ENCODE measurements at regions not wholly inside any gene's neighbourhood (a gene's known extent, or its start where the extent isn't known, plus 50 kb on each side); places are given as distances from the start of the nearest gene placed in this dataset.

GRCh38 chr10:42956045-42956444 lies 120.8 kb upstream of the RET start:
- H3K4me3 ChIP-seq (ENCODE audit: low read length in 3 of 3), result no peak overlapping the region
- peaks cover 3 to 13% (median 9%) of the 10 kb centered on the region in 3 donors for H3K27me3 ChIP-seq (ENCODE audit: control insufficient read depth in 3 of 3, insufficient read depth in 3 of 3, low read length in 3 of 3)
- H3K36me3 ChIP-seq (ENCODE audit: control insufficient read depth in 3 of 3, insufficient read depth in 3 of 3, low read length in 3 of 3), result no peaks in the 10 kb centered on the region
- H3K4me1 ChIP-seq (ENCODE audit: control insufficient read depth in 3 of 3, insufficient read depth in 3 of 3, low read length in 3 of 3), result peaks cover 13 to 22% (median 19%) of the 10 kb centered on the region in 3 donors
- no peaks in the 10 kb centered on the region for H3K9me3 ChIP-seq (ENCODE audit: control insufficient read depth in 3 of 3, low read length in 3 of 3)
- H3K27ac ChIP-seq (ENCODE audit: low read depth, low read length), result no peak overlapping the region
- H3K9ac ChIP-seq (ENCODE audit: low read depth in 1 of 3, low read length in 3 of 3), result no peak overlapping the region

- no peaks in the 10 kb centered on the region for H3K9me3 ChIP-seq (ENCODE audit: control insufficient read depth in 3 of 3, low read length in 3 of 3)
- H3K36me3 ChIP-seq (ENCODE audit: control insufficient read depth in 3 of 3, insufficient read depth in 3 of 3, low read length in 3 of 3), result no peaks in the 10 kb centered on the region
- no peak overlapping the region for H3K27ac ChIP-seq (ENCODE audit: low read depth, low read length)
- no peak overlapping the region for H3K9ac ChIP-seq (ENCODE audit: low read depth in 1 of 3, low read length in 3 of 3)
- H3K4me3 ChIP-seq (ENCODE audit: low read length in 3 of 3), result no peak overlapping the region
- peaks cover 16 to 29% (median 24%) of the 10 kb centered on the region in 3 donors for H3K4me1 ChIP-seq (ENCODE audit: control insufficient read depth in 3 of 3, insufficient read depth in 3 of 3, low read length in 3 of 3)
- H3K27me3 ChIP-seq (ENCODE audit: control insufficient read depth in 3 of 3, insufficient read depth in 3 of 3, low read length in 3 of 3), result no peaks in the 10 kb centered on the region
These were observed 118.6 kb upstream of the RET start for GRCh38 chr10:42958142-42958868.

- Histone ChIP-seq H3K27ac (ENCODE audit: low read depth, low read length) (no peak overlapping the region), H3K9ac (ENCODE audit: low read depth in 1 of 3, low read length in 3 of 3) (no peak overlapping the region), H3K4me3 (ENCODE audit: low read length in 3 of 3) (no peak overlapping the region), H3K36me3 (ENCODE audit: control insufficient read depth in 3 of 3, insufficient read depth in 3 of 3, low read length in 3 of 3) (no peaks in the 10 kb centered on the region), H3K4me1 (ENCODE audit: control insufficient read depth in 3 of 3, insufficient read depth in 3 of 3, low read length in 3 of 3) (peaks cover 16 to 29% (median 24%) of the 10 kb centered on the region in 3 donors), H3K27me3 (ENCODE audit: control insufficient read depth in 3 of 3, insufficient read depth in 3 of 3, low read length in 3 of 3) (no peaks in the 10 kb centered on the region), H3K9me3 (ENCODE audit: control insufficient read depth in 3 of 3, low read length in 3 of 3) (no peaks in the 10 kb centered on the region)
These were observed 117.0 kb upstream of the RET start for GRCh38 chr10:42959833-42960232.

- Histone ChIP-seq H3K27ac (ENCODE audit: low read depth, low read length) (peak overlapping the region; percentile 25), H3K4me3 (ENCODE audit: low read length in 3 of 3) (no peak overlapping the region)
These were observed 116.3 kb upstream of the RET start for GRCh38 chr10:42960491-42960990.

GRCh38 chr10:42960991-42961795 lies 115.7 kb upstream of the RET start:
- Histone ChIP-seq H3K4me1 (ENCODE audit: control insufficient read depth in 3 of 3, insufficient read depth in 3 of 3, low read length in 3 of 3) (peaks cover 16 to 29% (median 24%) of the 10 kb centered on the region in 3 donors), H3K36me3 (ENCODE audit: control insufficient read depth in 3 of 3, insufficient read depth in 3 of 3, low read length in 3 of 3) (no peaks in the 10 kb centered on the region), H3K4me3 (ENCODE audit: low read length in 3 of 3) (no peak overlapping the region), H3K27me3 (ENCODE audit: control insufficient read depth in 3 of 3, insufficient read depth in 3 of 3, low read length in 3 of 3) (no peaks in the 10 kb centered on the region), H3K27ac (ENCODE audit: low read depth, low read length) (peak overlapping the region; percentile 25), H3K9ac (ENCODE audit: low read depth in 1 of 3, low read length in 3 of 3) (peak overlapping the region in 2 of 3 donors; percentile 25 to 33), H3K9me3 (ENCODE audit: control insufficient read depth in 3 of 3, low read length in 3 of 3) (no peaks in the 10 kb centered on the region)

More at GRCh38 chr10:42960491-42960990, 116.3 kb upstream of the RET start:
- no peaks in the 10 kb centered on the region for H3K9me3 ChIP-seq (ENCODE audit: control insufficient read depth in 3 of 3, low read length in 3 of 3)
- H3K9ac ChIP-seq (ENCODE audit: low read depth in 1 of 3, low read length in 3 of 3), result peak overlapping the region in 1 of 3 donors; percentile 33
- no peaks in the 10 kb centered on the region for H3K27me3 ChIP-seq (ENCODE audit: control insufficient read depth in 3 of 3, insufficient read depth in 3 of 3, low read length in 3 of 3)
- H3K36me3 ChIP-seq (ENCODE audit: control insufficient read depth in 3 of 3, insufficient read depth in 3 of 3, low read length in 3 of 3), result no peaks in the 10 kb centered on the region
- peaks cover 16 to 29% (median 24%) of the 10 kb centered on the region in 3 donors for H3K4me1 ChIP-seq (ENCODE audit: control insufficient read depth in 3 of 3, insufficient read depth in 3 of 3, low read length in 3 of 3)

GRCh38 chr10:42961796-42962109 lies 115.1 kb upstream of the RET start:
- Histone ChIP-seq H3K27ac (ENCODE audit: low read depth, low read length) (peak overlapping the region; percentile 25), H3K9me3 (ENCODE audit: control insufficient read depth in 3 of 3, low read length in 3 of 3) (no peaks in the 10 kb centered on the region), H3K4me1 (ENCODE audit: control insufficient read depth in 3 of 3, insufficient read depth in 3 of 3, low read length in 3 of 3) (peaks cover 16 to 29% (median 24%) of the 10 kb centered on the region in 3 donors), H3K36me3 (ENCODE audit: control insufficient read depth in 3 of 3, insufficient read depth in 3 of 3, low read length in 3 of 3) (no peaks in the 10 kb centered on the region), H3K4me3 (ENCODE audit: low read length in 3 of 3) (no peak overlapping the region), H3K9ac (ENCODE audit: low read depth in 1 of 3, low read length in 3 of 3) (no peak overlapping the region), H3K27me3 (ENCODE audit: control insufficient read depth in 3 of 3, insufficient read depth in 3 of 3, low read length in 3 of 3) (no peaks in the 10 kb centered on the region)

GRCh38 chr10:42962110-42962901 lies 114.6 kb upstream of the RET start:
- H3K36me3 ChIP-seq (ENCODE audit: control insufficient read depth in 3 of 3, insufficient read depth in 3 of 3, low read length in 3 of 3), result no peaks in the 10 kb centered on the region
- H3K4me1 ChIP-seq (ENCODE audit: control insufficient read depth in 3 of 3, insufficient read depth in 3 of 3, low read length in 3 of 3), result peaks cover 16 to 29% (median 24%) of the 10 kb centered on the region in 3 donors
- H3K27ac ChIP-seq (ENCODE audit: low read depth, low read length), result peak overlapping the region; percentile 25
- no peak overlapping the region for H3K9ac ChIP-seq (ENCODE audit: low read depth in 1 of 3, low read length in 3 of 3)
- H3K27me3 ChIP-seq (ENCODE audit: control insufficient read depth in 3 of 3, insufficient read depth in 3 of 3, low read length in 3 of 3), result no peaks in the 10 kb centered on the region
- H3K9me3 ChIP-seq (ENCODE audit: control insufficient read depth in 3 of 3, low read length in 3 of 3), result no peaks in the 10 kb centered on the region
- H3K4me3 ChIP-seq (ENCODE audit: low read length in 3 of 3), result no peak overlapping the region

- no peaks in the 10 kb centered on the region for H3K9me3 ChIP-seq (ENCODE audit: control insufficient read depth in 3 of 3, low read length in 3 of 3)
- no peaks in the 10 kb centered on the region for H3K36me3 ChIP-seq (ENCODE audit: control insufficient read depth in 3 of 3, insufficient read depth in 3 of 3, low read length in 3 of 3)
- H3K4me1 ChIP-seq (ENCODE audit: control insufficient read depth in 3 of 3, insufficient read depth in 3 of 3, low read length in 3 of 3), result peaks cover 16 to 29% (median 24%) of the 10 kb centered on the region in 3 donors
- no peak overlapping the region for H3K9ac ChIP-seq (ENCODE audit: low read depth in 1 of 3, low read length in 3 of 3)
- no peak overlapping the region for H3K4me3 ChIP-seq (ENCODE audit: low read length in 3 of 3)
- no peak overlapping the region for H3K27ac ChIP-seq (ENCODE audit: low read depth, low read length)
- H3K27me3 ChIP-seq (ENCODE audit: control insufficient read depth in 3 of 3, insufficient read depth in 3 of 3, low read length in 3 of 3), result no peaks in the 10 kb centered on the region
These were observed 114.0 kb upstream of the RET start for GRCh38 chr10:42962902-42963231.

GRCh38 chr10:42963312-42963711 lies 113.6 kb upstream of the RET start:
- Histone ChIP-seq H3K4me1 (ENCODE audit: control insufficient read depth in 3 of 3, insufficient read depth in 3 of 3, low read length in 3 of 3) (peaks cover 16 to 29% (median 24%) of the 10 kb centered on the region in 3 donors), H3K27ac (ENCODE audit: low read depth, low read length) (no peak overlapping the region), H3K9ac (ENCODE audit: low read depth in 1 of 3, low read length in 3 of 3) (no peak overlapping the region), H3K36me3 (ENCODE audit: control insufficient read depth in 3 of 3, insufficient read depth in 3 of 3, low read length in 3 of 3) (no peaks in the 10 kb centered on the region), H3K27me3 (ENCODE audit: control insufficient read depth in 3 of 3, insufficient read depth in 3 of 3, low read length in 3 of 3) (no peaks in the 10 kb centered on the region), H3K9me3 (ENCODE audit: control insufficient read depth in 3 of 3, low read length in 3 of 3) (no peaks in the 10 kb centered on the region), H3K4me3 (ENCODE audit: low read length in 3 of 3) (no peak overlapping the region)
